Rectal smooth muscle tissue (tissue), 1 donor: ENCODE measurements at regions not wholly inside any gene's neighbourhood (a gene's known extent, or its start where the extent isn't known, plus 50 kb on each side); places are given as distances from the start of the nearest gene placed in this dataset.

Source experiments
- H3K27ac ChIP-seq: one replicate; pipeline ENCODE4 v1.7.0; 2013; ENCODE audit warnings: low read depth, low read length, inconsistent platforms
- H3K27me3 ChIP-seq: one replicate; pipeline ENCODE4 v1.7.0; 2013; ENCODE audit warnings: low read length; ENCODE audit not compliant: control insufficient read depth, insufficient read depth
- H3K36me3 ChIP-seq: one replicate; pipeline ENCODE4 v1.7.0; 2013; ENCODE audit warnings: low read length; ENCODE audit not compliant: control insufficient read depth, insufficient read depth
- H3K4me1 ChIP-seq: one replicate; pipeline ENCODE4 v1.7.0; 2013; ENCODE audit warnings: low read length; ENCODE audit not compliant: control insufficient read depth, insufficient read depth
- H3K4me3 ChIP-seq: one replicate; pipeline ENCODE4 v1.7.0; 2013; ENCODE audit warnings: low read length
- H3K9ac ChIP-seq: one replicate; pipeline ENCODE4 v1.7.0; 2013; ENCODE audit warnings: low read length

- no peaks in the 10 kb centered on the region for H3K4me1 ChIP-seq
- no peaks in the 10 kb centered on the region for H3K36me3 ChIP-seq
Measured at GRCh38 chr2:7450188-7450832, 533.1 kb downstream of the RNF144A start.

GRCh38 chr2:7450833-7451190 lies 533.6 kb downstream of the RNF144A start:
- Histone ChIP-seq H3K4me3 (no peak overlapping the region), H3K27me3 (no peaks in the 10 kb centered on the region), H3K36me3 (no peaks in the 10 kb centered on the region), H3K27ac (no peak overlapping the region), H3K4me1 (no peaks in the 10 kb centered on the region), H3K9ac (no peak overlapping the region)

More at GRCh38 chr2:7450188-7450832, 533.1 kb downstream of the RNF144A start:
- Histone ChIP-seq H3K27me3 (no peaks in the 10 kb centered on the region), H3K4me3 (no peak overlapping the region), H3K27ac (no peak overlapping the region), H3K9ac (no peak overlapping the region)

GRCh38 chr2:7452110-7452876 lies 535.1 kb downstream of the RNF144A start:
- no peaks in the 10 kb centered on the region for H3K4me1 ChIP-seq
- H3K27me3 ChIP-seq: no peaks in the 10 kb centered on the region
- H3K4me3 ChIP-seq: no peak overlapping the region
- no peak overlapping the region for H3K9ac ChIP-seq
- no peaks in the 10 kb centered on the region for H3K36me3 ChIP-seq
- no peak overlapping the region for H3K27ac ChIP-seq

- H3K27me3 ChIP-seq: no peaks in the 10 kb centered on the region
- no peak overlapping the region for H3K4me3 ChIP-seq
- no peaks in the 10 kb centered on the region for H3K4me1 ChIP-seq
- H3K36me3 ChIP-seq: no peaks in the 10 kb centered on the region
- no peak overlapping the region for H3K27ac ChIP-seq
- no peak overlapping the region for H3K9ac ChIP-seq
Measured at GRCh38 chr2:7454592-7454991, 537.4 kb downstream of the RNF144A start.

GRCh38 chr2:7456762-7457161 lies 539.5 kb downstream of the RNF144A start:
- no peaks in the 10 kb centered on the region for H3K27me3 ChIP-seq
- H3K9ac ChIP-seq: no peak overlapping the region
- H3K4me1 ChIP-seq: no peaks in the 10 kb centered on the region
- no peak overlapping the region for H3K4me3 ChIP-seq
- no peak overlapping the region for H3K27ac ChIP-seq
- no peaks in the 10 kb centered on the region for H3K36me3 ChIP-seq

- Histone ChIP-seq H3K9ac (no peak overlapping the region), H3K4me1 (no peaks in the 10 kb centered on the region), H3K27ac (no peak overlapping the region), H3K4me3 (no peak overlapping the region), H3K27me3 (no peaks in the 10 kb centered on the region), H3K36me3 (no peaks in the 10 kb centered on the region)
Measured at GRCh38 chr2:7458066-7458465, 540.9 kb downstream of the RNF144A start.

- Histone ChIP-seq H3K27me3 (no peaks in the 10 kb centered on the region), H3K36me3 (no peaks in the 10 kb centered on the region), H3K4me3 (no peak overlapping the region), H3K9ac (no peak overlapping the region), H3K4me1 (no peaks in the 10 kb centered on the region), H3K27ac (no peak overlapping the region)
Measured at GRCh38 chr2:7467782-7468447, 550.7 kb downstream of the RNF144A start.

GRCh38 chr2:7468448-7468828 lies 551.2 kb downstream of the RNF144A start:
- H3K27ac ChIP-seq: no peak overlapping the region
- no peaks in the 10 kb centered on the region for H3K36me3 ChIP-seq
- no peaks in the 10 kb centered on the region for H3K27me3 ChIP-seq
- no peak overlapping the region for H3K4me3 ChIP-seq
- H3K9ac ChIP-seq: no peak overlapping the region
- H3K4me1 ChIP-seq: no peaks in the 10 kb centered on the region

- Histone ChIP-seq H3K36me3 (no peaks in the 10 kb centered on the region), H3K9ac (no peak overlapping the region), H3K4me3 (no peak overlapping the region), H3K27ac (no peak overlapping the region), H3K27me3 (no peaks in the 10 kb centered on the region), H3K4me1 (no peaks in the 10 kb centered on the region)
Measured at GRCh38 chr2:7468955-7469354, 551.7 kb downstream of the RNF144A start.

GRCh38 chr2:7471185-7471584 lies 554.0 kb downstream of the RNF144A start:
- Histone ChIP-seq H3K4me1 (no peaks in the 10 kb centered on the region), H3K27me3 (no peaks in the 10 kb centered on the region), H3K9ac (no peak overlapping the region), H3K27ac (no peak overlapping the region), H3K4me3 (no peak overlapping the region), H3K36me3 (no peaks in the 10 kb centered on the region)

- Histone ChIP-seq H3K36me3 (no peaks in the 10 kb centered on the region), H3K4me3 (no peak overlapping the region), H3K9ac (no peak overlapping the region), H3K27ac (no peak overlapping the region), H3K27me3 (no peaks in the 10 kb centered on the region), H3K4me1 (no peaks in the 10 kb centered on the region)
Measured at GRCh38 chr2:7472465-7472864, 555.3 kb downstream of the RNF144A start.

GRCh38 chr2:7473135-7473771 lies 556.0 kb downstream of the RNF144A start:
- no peaks in the 10 kb centered on the region for H3K27me3 ChIP-seq
- no peak overlapping the region for H3K27ac ChIP-seq
- H3K9ac ChIP-seq: no peak overlapping the region
- no peaks in the 10 kb centered on the region for H3K36me3 ChIP-seq
- H3K4me3 ChIP-seq: no peak overlapping the region
- H3K4me1 ChIP-seq: no peaks in the 10 kb centered on the region
